HEK293 (cell line): ENCODE measurements at regions not wholly inside any gene's neighbourhood (a gene's known extent, or its start where the extent isn't known, plus 50 kb on each side); places are given as distances from the start of the nearest gene placed in this dataset.

Experiments
- CTCF ChIA-PET: fragments of 350-600 bp; formaldehyde crosslinking; extraction: SDS; loops from one replicate; lab custom pipeline; 2021; ENCODE audit warnings: antibody characterized with exemption; lab: Yijun Ruan, JAX
- POLR2A ChIA-PET: fragments of 300-600 bp; formaldehyde crosslinking; extraction: SDS; loops from one replicate; lab custom pipeline; 2020; ENCODE audit warnings: antibody characterized with exemption, inconsistent platforms; lab: Yijun Ruan, JAX
- H3K27ac ChIP-seq: fragments of 200-500 bp; sonication (Bioruptor generic); 2 replicates; pipeline ENCODE4 v1.5.1; 2014; ENCODE audit warnings: low read depth, low read length, control low read depth, inconsistent platforms; ENCODE audit errors: extremely low read depth
- H3K36me3 ChIP-seq, 2 experiments: fragments of 200-500 bp in 1 of 2; sonication (Bioruptor generic) in 1 of 2; 1 replicate in 1 of 2; 2 replicates in 1 of 2; pipeline ENCODE4 v1.5.1; 2014 to 2017; ENCODE audit warnings: inconsistent platforms in 2 of 2, low read length in 2 of 2; ENCODE audit not compliant: control insufficient read depth in 2 of 2, insufficient read depth in 1 of 2
- H3K4me1 ChIP-seq: fragments of 200-500 bp; sonication (Bioruptor generic); 2 replicates; pipeline ENCODE4 v1.5.1; 2014; ENCODE audit warnings: mild to moderate bottlenecking, low read length, inconsistent platforms; ENCODE audit not compliant: control insufficient read depth, insufficient read depth
- H3K4me3 ChIP-seq: 2 replicates; pipeline ENCODE4 v1.5.1; 2011; ENCODE audit warnings: low read depth, mild to moderate bottlenecking, control low read depth, low read length, moderate library complexity
- H3K9me3 ChIP-seq: fragments of 200-500 bp; sonication (Bioruptor generic); 2 replicates; pipeline ENCODE4 v1.5.1; 2014; ENCODE audit warnings: low read depth, low read length, inconsistent platforms; ENCODE audit not compliant: control insufficient read depth, insufficient read depth
- AEBP2 ChIP-seq: fragments of 450-650 bp; formaldehyde crosslinking; IDR thresholded peaks from 2 replicates; pipeline ENCODE4 v1.5.1; 2016; ENCODE audit warnings: missing biosample characterization, missing genetic modification characterization, borderline replicate concordance
- KLF10 ChIP-seq: fragments of 450-650 bp; IDR thresholded peaks from 2 replicates; pipeline ENCODE4 v1.5.1; 2018; ENCODE audit warnings: missing biosample characterization, mild to moderate bottlenecking, missing genetic modification characterization
- KLF16 ChIP-seq: fragments of 450-650 bp; formaldehyde crosslinking; IDR thresholded peaks from 2 replicates; pipeline ENCODE4 v1.5.1; 2017; ENCODE audit warnings: missing biosample characterization, missing genetic modification characterization
- PBX3 ChIP-seq: sonication (generic); formaldehyde crosslinking; IDR thresholded peaks from 2 replicates; pipeline ENCODE4 v1.8.1; 2022; ENCODE audit warnings: mild to moderate bottlenecking, moderate library complexity, missing genetic modification reagents
- PRDM1 ChIP-seq: fragments of 450-650 bp; formaldehyde crosslinking; IDR thresholded peaks from 2 replicates; pipeline ENCODE4; 2016; ENCODE audit warnings: missing biosample characterization, missing genetic modification characterization
- PRDM10 ChIP-seq: fragments of 450-650 bp; formaldehyde crosslinking; IDR thresholded peaks from 2 replicates; pipeline ENCODE4 v1.5.1; 2016; ENCODE audit warnings: missing biosample characterization, missing genetic modification characterization
- REST ChIP-seq: fragments of 450-650 bp; formaldehyde crosslinking; IDR thresholded peaks from 2 replicates; pipeline ENCODE4 v1.5.1; 2016; ENCODE audit warnings: missing biosample characterization, missing genetic modification characterization
- SALL2 ChIP-seq: fragments of 450-650 bp; formaldehyde crosslinking; IDR thresholded peaks from 2 replicates; pipeline ENCODE4 v1.5.0; 2017; ENCODE audit warnings: missing biosample characterization, mild to moderate bottlenecking, missing genetic modification characterization, borderline replicate concordance
- TSHZ1 ChIP-seq: fragments of 450-650 bp; formaldehyde crosslinking; IDR thresholded peaks from 2 replicates; pipeline ENCODE4 v1.5.1; 2016; ENCODE audit warnings: missing biosample characterization, missing genetic modification characterization, borderline replicate concordance
- ZBTB48 ChIP-seq: fragments of 450-650 bp; formaldehyde crosslinking; IDR thresholded peaks from 2 replicates; pipeline ENCODE4 v1.5.1; 2016; ENCODE audit warnings: missing biosample characterization, missing genetic modification characterization
- ZFHX2 ChIP-seq: fragments of 450-650 bp; formaldehyde crosslinking; conservative IDR thresholded peaks from 2 replicates; pipeline ENCODE4 v1.5.1; 2016; ENCODE audit warnings: missing biosample characterization, missing genetic modification characterization
- ZNF146 ChIP-seq: fragments of 450-650 bp; formaldehyde crosslinking; IDR thresholded peaks from 2 replicates; pipeline ENCODE4 v1.5.1; 2016; ENCODE audit warnings: missing biosample characterization, missing genetic modification characterization
- ZNF175 ChIP-seq: fragments of 450-650 bp; formaldehyde crosslinking; IDR thresholded peaks from 2 replicates; pipeline ENCODE4 v1.5.1; 2016; ENCODE audit warnings: missing biosample characterization, missing genetic modification characterization
- ZNF26 ChIP-seq: fragments of 450-650 bp; formaldehyde crosslinking; IDR thresholded peaks from 2 replicates; pipeline ENCODE4 v1.5.1; 2016; ENCODE audit warnings: missing biosample characterization, missing genetic modification characterization
- ZNF391 ChIP-seq: fragments of 450-650 bp; formaldehyde crosslinking; IDR thresholded peaks from 2 replicates; pipeline ENCODE4 v1.5.1; 2016; ENCODE audit warnings: low read depth, missing biosample characterization, missing genetic modification characterization, borderline replicate concordance
- ZNF558 ChIP-seq: fragments of 450-650 bp; formaldehyde crosslinking; IDR thresholded peaks from 2 replicates; pipeline ENCODE4 v1.5.1; 2016; ENCODE audit warnings: missing biosample characterization, missing genetic modification characterization
- ZNF660 ChIP-seq: fragments of 450-650 bp; IDR thresholded peaks from 2 replicates; pipeline ENCODE4 v1.5.1; 2018; ENCODE audit warnings: missing biosample characterization, mild to moderate bottlenecking, missing genetic modification characterization
- ZNF776 ChIP-seq: fragments of 450-650 bp; formaldehyde crosslinking; IDR thresholded peaks from 2 replicates; pipeline ENCODE4 v1.5.0; 2017; ENCODE audit warnings: missing biosample characterization, missing genetic modification characterization, borderline replicate concordance
- ZSCAN5A ChIP-seq: fragments of 450-650 bp; formaldehyde crosslinking; IDR thresholded peaks from 2 replicates; pipeline ENCODE4 v1.5.1; 2016; ENCODE audit warnings: missing biosample characterization, missing genetic modification characterization

- TF ChIP-seq PRDM10 (tag by site-specific recombination) (no peak), KLF10 (tag by site-specific recombination) (no peak), ZNF391 (tag by site-specific recombination) (no peak), SALL2 (tag by site-specific recombination) (no peak), ZFHX2 (no peak), TSHZ1 (tag by site-specific recombination) (no peak)
These were observed 677.0 kb downstream of the PLOD2 start (continued) for GRCh38 chr3:145483992-145484391.

- H3K36me3 ChIP-seq = no peaks in the 10 kb centered on the region
- H3K27ac ChIP-seq = no peak overlapping the region
- no peak for TF ChIP-seq ZNF660 (tag by site-specific recombination)
- no peak for TF ChIP-seq SALL2 (tag by site-specific recombination)
- TF ChIP-seq REST (tag by site-specific recombination) = no peak
- no peak for TF ChIP-seq ZNF26 (tag by site-specific recombination)
- no peak for TF ChIP-seq AEBP2
- no peak for TF ChIP-seq ZBTB48
- no peak for TF ChIP-seq ZNF558
- TF ChIP-seq ZNF175 (tag by site-specific recombination) = no peak
- TF ChIP-seq PRDM1 (tag by site-specific recombination) = no peak
- TF ChIP-seq ZNF146 (tag by site-specific recombination) = no peak
- no peak for TF ChIP-seq ZNF776
- TF ChIP-seq ZSCAN5A = no peak
- no peak for TF ChIP-seq PBX3
- TF ChIP-seq KLF16 (tag by site-specific recombination) = no peak
- no peaks in the 10 kb centered on the region for H3K9me3 ChIP-seq
- ChIA-PET CTCF (no interaction called here), POLR2A (no interaction called here)
- no peak overlapping the region for H3K4me3 ChIP-seq
- no peaks in the 10 kb centered on the region for H3K4me1 ChIP-seq
These were observed 672.0 kb downstream of the PLOD2 start for GRCh38 chr3:145489011-145489410.
